ENCODE measurements at regions not wholly inside any gene's neighbourhood (a gene's known extent, or its start where the extent isn't known, plus 50 kb on each side); places are given as distances from the start of the nearest gene placed in this dataset.
A peak's percentile ranks its signal among the peaks of the same experiment; 100 is the strongest.
"Not testable (repeated sequence)": the region's sequence is repeated elsewhere in the genome, so short reads cannot be mapped to it uniquely, and the experiment has no call there.

- in situ Hi-C loops (cut with MboI; ENCODE audit: low pct_unique_long_range_greater_than_20kb, low sequenced_read_pairs), result no loop called here
- DNase-seq, result peak; percentile 98
These were observed 135.2 kb upstream of the KCTD7 start for GRCh38 chr7:66493235-66494205.

DNA sequence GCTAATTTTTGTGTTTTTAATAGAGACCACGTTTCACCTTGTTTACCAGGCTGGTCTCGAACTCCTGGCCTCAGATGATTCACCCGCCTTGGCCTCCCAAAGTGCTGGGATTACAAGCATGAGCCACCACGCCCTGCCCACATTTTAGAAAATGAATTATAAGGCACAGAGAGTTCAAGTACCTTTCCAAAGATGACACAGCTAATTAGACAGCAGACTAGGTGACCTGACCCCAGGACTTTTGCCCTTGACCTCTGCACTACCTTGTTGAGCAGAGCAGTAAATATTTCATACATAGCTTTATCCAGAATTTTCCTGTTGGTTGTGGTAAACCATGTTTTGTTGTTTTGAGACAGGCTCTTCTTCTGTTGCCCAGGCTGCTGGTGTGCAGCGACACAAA is 131.3 kb upstream of the KCTD7 start:
- in situ Hi-C loops (cut with MboI; ENCODE audit: low pct_unique_long_range_greater_than_20kb, low sequenced_read_pairs), result no loop called here
- DNase-seq, result no peak

- DNase-seq, result no peak
- in situ Hi-C loops (cut with MboI; ENCODE audit: low pct_unique_long_range_greater_than_20kb, low sequenced_read_pairs), result no loop called here
These were observed 128.6 kb upstream of the KCTD7 start for GRCh38 chr7:66500087-66500486.

GRCh38 chr7:66502230-66503035 is 126.2 kb upstream of the KCTD7 start:
- in situ Hi-C loops (cut with MboI; ENCODE audit: low pct_unique_long_range_greater_than_20kb, low sequenced_read_pairs), result no loop called here
- no peak for DNase-seq

DNA sequence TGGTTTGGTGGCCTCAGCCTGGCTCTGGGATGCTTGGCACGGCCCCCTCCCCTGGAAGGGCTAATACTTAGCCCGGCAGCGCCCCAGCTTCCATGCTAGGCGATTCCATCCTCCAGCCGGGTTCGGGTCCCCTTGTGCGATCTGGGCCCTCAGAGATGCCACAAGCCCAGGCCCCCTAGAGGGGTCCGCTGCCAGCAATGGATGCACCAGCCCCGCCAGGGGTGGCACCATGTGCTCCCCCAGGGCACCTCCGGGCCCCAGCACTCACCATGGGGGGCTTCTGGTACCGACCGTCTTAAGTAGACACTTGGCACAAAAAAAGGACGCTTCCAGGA is 125.7 kb upstream of the KCTD7 start:
- in situ Hi-C loops (cut with MboI; ENCODE audit: low pct_unique_long_range_greater_than_20kb, low sequenced_read_pairs), result no loop called here
- no peak for DNase-seq

DNA sequence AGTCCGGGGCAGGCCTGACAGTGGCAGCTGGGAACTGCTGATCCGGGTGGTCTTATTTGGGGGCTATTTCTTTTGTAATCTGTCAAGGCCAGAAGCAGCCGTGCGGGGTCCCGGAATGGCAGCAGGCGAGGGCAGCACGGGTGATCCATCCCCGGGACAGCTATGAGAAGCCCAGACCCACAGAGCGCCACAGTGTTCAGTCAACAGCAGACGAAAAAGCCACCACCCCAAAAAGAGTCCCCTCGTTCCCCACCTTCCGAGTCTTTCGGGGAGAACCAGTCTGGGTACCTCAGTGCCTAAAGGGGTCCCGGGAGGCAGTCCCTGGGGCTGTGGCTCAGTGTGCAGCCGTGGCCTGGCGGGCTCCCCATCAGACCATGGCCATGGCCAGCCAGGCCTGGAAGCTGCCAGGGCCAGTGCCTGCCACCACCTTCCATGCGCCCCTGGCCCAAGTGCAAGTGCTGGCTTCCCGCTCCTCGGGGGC is 125.1 kb upstream of the KCTD7 start:
- in situ Hi-C loops (cut with MboI; ENCODE audit: low pct_unique_long_range_greater_than_20kb, low sequenced_read_pairs), result no loop called here
- DNase-seq, result no peak

DNA sequence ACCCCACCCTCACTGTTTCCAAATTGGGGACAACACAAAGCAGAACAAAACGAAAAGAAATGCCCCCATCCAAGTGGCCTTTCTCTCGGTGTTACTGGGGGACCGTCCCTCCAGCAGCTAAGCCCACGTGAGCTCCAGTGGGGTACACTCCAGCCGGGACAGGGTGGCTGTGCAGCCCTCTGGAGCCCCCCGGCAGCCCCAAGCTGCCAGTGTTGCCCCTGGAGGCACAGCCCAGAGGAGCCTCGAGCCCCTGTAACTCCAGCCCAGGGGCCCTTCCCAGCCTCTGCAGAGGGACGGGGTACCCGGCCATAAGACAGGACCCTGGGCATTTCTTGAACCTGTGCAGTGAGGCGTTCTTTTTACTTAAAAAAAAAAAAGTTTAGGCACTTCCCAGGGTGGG is 124.5 kb upstream of the KCTD7 start:
- in situ Hi-C loops (cut with MboI; ENCODE audit: low pct_unique_long_range_greater_than_20kb, low sequenced_read_pairs), result no loop called here

GRCh38 chr7:66505009-66505408 is 123.7 kb upstream of the KCTD7 start:
- no peak for DNase-seq
- in situ Hi-C loops (cut with MboI; ENCODE audit: low pct_unique_long_range_greater_than_20kb, low sequenced_read_pairs), result no loop called here

More for the DNA sequence above, 124.5 kb upstream of the KCTD7 start:
- no peak for DNase-seq

DNA sequence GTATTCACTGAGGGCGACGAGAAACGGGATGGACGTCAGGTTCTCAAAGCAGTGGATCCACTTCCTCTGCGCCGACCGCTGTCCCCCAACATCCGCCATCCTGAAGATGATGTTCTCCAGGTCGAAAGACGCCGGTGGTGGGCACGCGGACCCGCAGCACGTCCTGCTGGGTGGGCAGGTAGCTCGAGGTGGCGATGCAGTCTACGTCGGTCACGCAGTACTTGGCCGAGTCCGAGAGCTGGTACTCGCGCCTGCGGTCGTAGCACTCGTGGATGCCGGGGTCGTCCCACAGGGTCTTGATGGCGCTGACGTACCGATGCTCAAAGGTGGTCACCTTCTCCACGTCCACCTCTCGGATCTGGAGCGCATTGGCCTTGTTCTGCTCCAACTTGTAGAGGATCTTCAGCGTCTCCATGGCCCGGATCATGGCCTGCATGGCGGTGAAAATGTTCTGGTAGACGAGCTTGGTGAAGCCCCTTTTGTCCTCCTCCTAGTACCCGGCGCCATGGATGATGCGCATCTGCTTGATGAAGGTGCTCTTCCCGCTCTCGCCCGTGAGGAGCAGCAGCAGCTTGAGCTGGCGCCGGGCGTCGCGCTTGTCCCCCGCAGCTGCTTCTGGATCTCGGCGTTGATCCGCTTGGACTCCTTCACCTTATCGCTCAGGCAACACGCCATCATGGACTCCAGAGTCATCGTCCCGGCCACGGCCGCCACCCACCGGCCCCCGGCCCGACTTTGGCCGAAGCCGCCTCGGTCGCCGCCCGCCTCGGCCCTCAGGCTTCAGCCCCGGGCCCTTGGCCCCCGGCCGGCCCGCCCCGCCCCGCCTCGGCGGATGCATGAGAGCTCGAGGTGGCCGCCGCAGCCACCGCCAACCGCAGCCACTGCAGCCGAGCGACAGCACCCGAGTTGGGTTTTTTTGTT is 122.9 kb upstream of the KCTD7 start:
- in situ Hi-C loops (cut with MboI; ENCODE audit: low pct_unique_long_range_greater_than_20kb, low sequenced_read_pairs), result no loop called here
- DNase-seq, result no peak

GRCh38 chr7:66506703-66507102 is 122.0 kb upstream of the KCTD7 start:
- in situ Hi-C loops (cut with MboI; ENCODE audit: low pct_unique_long_range_greater_than_20kb, low sequenced_read_pairs); DNase-seq: not testable (repeated sequence)

DNA sequence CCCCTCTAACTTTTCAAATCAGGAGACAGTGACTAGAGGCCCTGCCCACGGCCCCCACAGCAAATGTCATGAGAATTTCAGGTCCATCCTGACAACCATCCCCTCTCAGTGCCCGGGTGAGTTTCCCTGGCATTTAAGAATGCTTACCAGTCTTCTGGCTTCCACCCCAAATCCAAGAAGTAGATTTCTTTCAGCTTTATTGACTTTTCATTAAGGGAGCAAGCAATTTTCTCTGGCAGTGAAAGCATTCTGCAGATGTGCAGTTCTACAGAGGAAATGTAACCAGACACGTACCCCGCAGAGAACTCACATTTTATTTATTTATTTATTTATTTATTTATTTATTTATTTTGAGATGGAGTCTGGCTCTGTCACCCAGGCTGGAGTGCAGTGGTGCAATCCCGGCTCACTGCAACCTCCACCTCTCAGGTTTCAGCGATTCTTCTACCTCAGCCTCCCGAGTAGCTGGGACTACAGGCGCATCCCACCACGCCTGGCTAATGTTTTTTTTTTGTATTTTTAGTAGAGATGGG is 120.9 kb upstream of the KCTD7 start:
- in situ Hi-C loops (cut with MboI; ENCODE audit: low pct_unique_long_range_greater_than_20kb, low sequenced_read_pairs), result no loop called here
- DNase-seq, result no peak

DNA sequence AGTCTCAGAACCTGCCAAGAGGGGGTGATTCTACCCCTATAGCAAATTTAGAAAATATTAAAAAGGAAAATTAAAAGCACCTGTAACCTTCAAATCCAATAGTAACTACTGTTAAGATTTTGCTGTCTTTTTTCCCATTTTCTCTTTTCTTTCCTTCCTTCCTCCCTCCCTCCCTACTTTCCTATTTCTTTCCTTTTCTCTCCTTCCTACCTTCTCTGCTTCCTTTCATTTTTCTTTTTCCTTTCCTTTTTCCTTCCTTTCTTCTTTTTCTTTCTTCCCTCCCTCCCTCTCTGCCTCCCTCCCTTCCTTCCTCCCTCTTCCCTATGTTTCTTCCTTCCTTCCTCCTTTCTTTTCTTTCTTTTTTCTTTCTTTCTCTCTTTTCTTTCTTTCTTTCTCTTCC is 120.2 kb upstream of the KCTD7 start:
- in situ Hi-C loops (cut with MboI; ENCODE audit: low pct_unique_long_range_greater_than_20kb, low sequenced_read_pairs), result no loop called here
- DNase-seq, result no peak

- in situ Hi-C loops (cut with MboI; ENCODE audit: low pct_unique_long_range_greater_than_20kb, low sequenced_read_pairs), result no loop called here
- no peak for DNase-seq
These were observed 114.6 kb upstream of the KCTD7 start for GRCh38 chr7:66514050-66514449.

- no peak for DNase-seq
- in situ Hi-C loops (cut with MboI; ENCODE audit: low pct_unique_long_range_greater_than_20kb, low sequenced_read_pairs), result no loop called here
These were observed 111.3 kb upstream of the KCTD7 start for GRCh38 chr7:66517212-66517909.

DNA sequence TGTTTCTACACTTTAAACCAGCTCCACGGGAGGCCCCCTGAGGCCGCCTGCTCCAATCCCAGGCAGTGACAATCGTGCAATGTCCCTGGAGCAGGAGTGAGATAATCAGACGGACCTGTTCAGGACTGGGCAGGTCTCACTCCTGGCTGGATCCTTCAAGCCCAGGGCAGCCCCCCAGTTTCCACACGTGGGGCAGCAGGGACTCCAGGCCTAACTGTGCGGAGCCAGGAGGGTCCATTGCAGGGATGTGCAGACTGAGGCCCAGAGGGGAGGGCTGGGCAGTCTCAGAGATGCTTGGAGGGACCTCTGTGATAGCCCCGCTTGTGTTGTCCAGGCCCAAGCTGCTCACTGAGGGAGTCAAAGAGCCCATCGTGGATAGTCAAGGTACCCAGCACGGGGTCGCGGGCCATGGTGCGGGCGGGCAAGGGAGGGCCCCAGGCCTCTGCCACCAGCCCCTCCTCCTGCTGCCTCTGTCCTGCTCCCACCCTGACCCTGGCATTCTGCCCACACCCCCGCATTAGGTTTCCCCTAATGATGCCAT is 110.5 kb upstream of the KCTD7 start:
- in situ Hi-C loops (cut with MboI; ENCODE audit: low pct_unique_long_range_greater_than_20kb, low sequenced_read_pairs), result no loop called here
- no peak for DNase-seq

- in situ Hi-C loops (cut with MboI; ENCODE audit: low pct_unique_long_range_greater_than_20kb, low sequenced_read_pairs), result no loop called here
- no peak for DNase-seq
These were observed 107.0 kb upstream of the KCTD7 start for GRCh38 chr7:66521675-66522074.

DNA sequence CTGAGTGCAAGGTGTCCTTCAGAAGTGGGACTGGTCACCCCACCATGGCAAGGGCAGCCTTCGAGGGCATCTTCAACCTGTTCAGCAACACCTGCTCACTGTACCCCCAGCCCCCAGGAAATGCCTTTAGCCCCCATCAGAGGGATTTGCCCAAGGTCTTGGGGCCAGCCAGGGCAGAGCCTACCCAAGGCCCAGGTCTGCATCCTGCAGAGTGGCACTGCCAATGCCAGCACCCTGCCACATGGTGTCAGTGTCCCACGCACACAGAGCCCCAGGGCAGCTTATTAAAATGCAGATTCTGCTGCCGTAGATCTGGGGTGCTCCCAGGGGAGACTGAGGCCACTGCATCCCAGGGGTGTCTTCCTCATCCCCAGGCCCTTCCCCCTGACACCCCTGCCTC is 106.2 kb upstream of the KCTD7 start:
- DNase-seq, result peak; percentile 17
- in situ Hi-C loops (cut with MboI; ENCODE audit: low pct_unique_long_range_greater_than_20kb, low sequenced_read_pairs), result no loop called here

DNA sequence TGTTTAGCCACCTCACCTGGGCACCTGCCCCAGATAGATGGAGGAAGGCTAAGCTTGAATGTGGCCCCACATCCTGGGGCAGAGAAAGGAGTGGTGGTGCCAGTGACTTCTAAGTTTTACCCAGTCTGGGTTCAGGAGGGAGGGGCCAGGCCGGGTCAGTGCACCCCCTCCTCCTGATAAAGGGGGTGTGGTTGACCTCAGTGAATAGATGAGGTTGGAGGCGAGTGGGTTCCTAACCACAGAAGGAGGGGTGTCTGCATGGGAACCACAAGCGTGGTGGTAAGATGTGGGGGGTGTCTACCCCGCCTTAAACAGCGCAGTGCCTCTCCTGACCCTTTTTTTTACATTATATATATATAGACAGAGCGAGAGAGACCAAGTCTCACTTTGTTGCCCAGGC is 105.3 kb upstream of the KCTD7 start:
- in situ Hi-C loops (cut with MboI; ENCODE audit: low pct_unique_long_range_greater_than_20kb, low sequenced_read_pairs), result no loop called here
- DNase-seq, result no peak

All from KBM-7 (cell line).